GM12891 (cell line): ENCODE measurements at regions not wholly inside any gene's neighbourhood (a gene's known extent, or its start where the extent isn't known, plus 50 kb on each side); places are given as distances from the start of the nearest gene placed in this dataset.

ENCODE experiments used
- POLR2A ChIP-seq: IDR thresholded peaks from 2 replicates; pipeline ENCODE4 v1.6.1; 2011; ENCODE audit warnings: low read depth, low read length, control low read depth
- POLR2AphosphoS5 ChIP-seq: IDR thresholded peaks from 2 replicates; pipeline ENCODE4 v1.6.1; 2011; ENCODE audit warnings: low read depth, low read length, control low read depth

GRCh38 chr3:18900994-18901393 lies 247.3 kb upstream of the KCNH8 start:
- TF ChIP-seq POLR2AphosphoS5: no peak
- TF ChIP-seq POLR2A: no peak
